SK-N-MC (cell line): ENCODE measurements at regions not wholly inside any gene's neighbourhood (a gene's known extent, or its start where the extent isn't known, plus 50 kb on each side); places are given as distances from the start of the nearest gene placed in this dataset.
"Not testable (repeated sequence)": the region's sequence is repeated elsewhere in the genome, so short reads cannot be mapped to it uniquely, and the experiment has no call there.

Source experiments
- DNase-seq: peaks from one replicate; pipeline ENCODE4 v3.0.0-alpha.2; 2011; ENCODE audit warnings: low read depth, low spot score
- H3K27ac ChIP-seq: fragments of 200-600 bp; sonication (generic); 2 replicates; pipeline ENCODE4 v1.5.1; 2016; ENCODE audit warnings: mixed run types
- H3K36me3 ChIP-seq: fragments of 200-600 bp; sonication (generic); 2 replicates; pipeline ENCODE4 v1.6.1; 2017; ENCODE audit warnings: antibody characterized with exemption, low read length, mixed read lengths; ENCODE audit not compliant: insufficient read depth
- H3K4me3 ChIP-seq: fragments of 200-600 bp; sonication (generic); 2 replicates; pipeline ENCODE4 v1.5.1; 2016
- H3K9ac ChIP-seq: fragments of 200-600 bp; sonication (generic); 2 replicates; pipeline ENCODE4 v1.8.0; 2017; ENCODE audit warnings: mixed run types, mixed read lengths; ENCODE audit not compliant: insufficient read length
- H3K9me3 ChIP-seq: fragments of 200-600 bp; sonication (generic); 2 replicates; pipeline ENCODE4 v1.6.1; 2017; ENCODE audit warnings: low read depth, mild to moderate bottlenecking, antibody characterized with exemption, low read length, moderate library complexity, mixed read lengths
- EZH2 ChIP-seq: fragments of 200-600 bp; sonication (generic); IDR thresholded peaks from one replicate; pipeline ENCODE4 v1.6.1; 2017; ENCODE audit warnings: antibody characterized with exemption
- FOXP2 ChIP-seq: optimal IDR thresholded peaks from 2 replicates; pipeline ENCODE3; 2011; ENCODE audit warnings: mild to moderate bottlenecking, moderate library complexity; ENCODE audit not compliant: insufficient read depth; ENCODE audit errors: extremely low read length, control extremely low read depth
- POLR2AphosphoS5 ChIP-seq: IDR thresholded peaks from 2 replicates; pipeline ENCODE4 v1.6.1; 2012; ENCODE audit warnings: mild to moderate bottlenecking, low read depth, low read length, borderline replicate concordance

- Histone ChIP-seq H3K9ac (no peak overlapping the region), H3K27ac (no peak overlapping the region), H3K36me3 (no peaks in the 10 kb centered on the region), H3K4me3 (no peak overlapping the region), H3K9me3 (no peaks in the 10 kb centered on the region)
- no peak for TF ChIP-seq FOXP2
- TF ChIP-seq EZH2: no peak
- no peak for TF ChIP-seq POLR2AphosphoS5
- DNase-seq: no peak
Measured at GRCh38 chr15:77832874-77833273, 200.2 kb upstream of the LINGO1 start.

- no peak for DNase-seq
- Histone ChIP-seq H3K9ac (no peak overlapping the region), H3K4me3 (no peak overlapping the region), H3K36me3 (no peaks in the 10 kb centered on the region), H3K27ac (no peak overlapping the region), H3K9me3 (no peaks in the 10 kb centered on the region)
- TF ChIP-seq EZH2 (no peak), POLR2AphosphoS5 (no peak), FOXP2 (no peak)
Measured at GRCh38 chr15:77831986-77832385, 199.3 kb upstream of the LINGO1 start.

GRCh38 chr15:77830051-77830468 lies 197.3 kb upstream of the LINGO1 start:
- no peak for DNase-seq
- TF ChIP-seq FOXP2 (no peak), POLR2AphosphoS5 (0 out of 2 replicates have a peak, but pooled peaks have one; percentile 12), EZH2 (no peak)
- Histone ChIP-seq H3K27ac (0 out of 2 replicates have a peak overlapping the region, but pooled peaks have one; percentile 34), H3K36me3 (no peaks in the 10 kb centered on the region), H3K9ac (no peak overlapping the region), H3K4me3 (no peak overlapping the region), H3K9me3 (no peaks in the 10 kb centered on the region)

- H3K9me3 ChIP-seq, H3K27ac ChIP-seq, DNase-seq, H3K4me3 ChIP-seq, H3K9ac ChIP-seq, H3K36me3 ChIP-seq: not testable (repeated sequence)
Measured at GRCh38 chr15:77829331-77829730, 196.6 kb upstream of the LINGO1 start.

- Histone ChIP-seq H3K27ac (no peak overlapping the region), H3K9ac (no peak overlapping the region), H3K36me3 (no peaks in the 10 kb centered on the region), H3K9me3 (no peaks in the 10 kb centered on the region), H3K4me3 (no peak overlapping the region)
- TF ChIP-seq POLR2AphosphoS5 (no peak), EZH2 (no peak), FOXP2 (no peak)
- no peak for DNase-seq
Measured at GRCh38 chr15:77827860-77828259, 195.1 kb upstream of the LINGO1 start.

GRCh38 chr15:77826006-77826695 lies 193.4 kb upstream of the LINGO1 start:
- no peaks in the 10 kb centered on the region for H3K36me3 ChIP-seq
- no peak for TF ChIP-seq POLR2AphosphoS5
- no peak for TF ChIP-seq EZH2
- TF ChIP-seq FOXP2: no peak
- H3K9ac ChIP-seq: no peak overlapping the region
- no peaks in the 10 kb centered on the region for H3K9me3 ChIP-seq
- DNase-seq: no peak
- no peak overlapping the region for H3K27ac ChIP-seq
- H3K4me3 ChIP-seq: no peak overlapping the region

GRCh38 chr15:77825546-77825945 lies 192.8 kb upstream of the LINGO1 start:
- Histone ChIP-seq H3K9me3 (no peaks in the 10 kb centered on the region), H3K9ac (no peak overlapping the region), H3K27ac (no peak overlapping the region), H3K4me3 (no peak overlapping the region), H3K36me3 (no peaks in the 10 kb centered on the region)
- no peak for DNase-seq
- no peak for TF ChIP-seq FOXP2

GRCh38 chr15:77825252-77825542 lies 192.5 kb upstream of the LINGO1 start:
- no peak for TF ChIP-seq POLR2AphosphoS5
- no peak for TF ChIP-seq FOXP2
- TF ChIP-seq EZH2: no peak
- no peak overlapping the region for H3K9ac ChIP-seq
- no peaks in the 10 kb centered on the region for H3K9me3 ChIP-seq
- DNase-seq: no peak
- no peak overlapping the region for H3K4me3 ChIP-seq
- no peak overlapping the region for H3K27ac ChIP-seq
- no peaks in the 10 kb centered on the region for H3K36me3 ChIP-seq

GRCh38 chr15:77824361-77825251 lies 191.9 kb upstream of the LINGO1 start:
- no peak for DNase-seq
- no peak for TF ChIP-seq FOXP2
- no peak; the same call in none of the 2 replicates for TF ChIP-seq POLR2AphosphoS5
- TF ChIP-seq EZH2: no peak
- H3K4me3 ChIP-seq: no peak overlapping the region
- H3K9ac ChIP-seq: no peak overlapping the region
- no peaks in the 10 kb centered on the region for H3K36me3 ChIP-seq
- no peak overlapping the region for H3K27ac ChIP-seq
- H3K9me3 ChIP-seq: no peaks in the 10 kb centered on the region
